NCI-H2227 (cell line): ENCODE measurements at regions not wholly inside any gene's neighbourhood (a gene's known extent, or its start where the extent isn't known, plus 50 kb on each side); places are given as distances from the start of the nearest gene placed in this dataset.

Experiments used
- DNase-seq: peaks from one replicate; lab custom pipeline; 2025; ENCODE audit not compliant: unreplicated experiment; lab: John Stamatoyannopoulos, UW

DNA sequence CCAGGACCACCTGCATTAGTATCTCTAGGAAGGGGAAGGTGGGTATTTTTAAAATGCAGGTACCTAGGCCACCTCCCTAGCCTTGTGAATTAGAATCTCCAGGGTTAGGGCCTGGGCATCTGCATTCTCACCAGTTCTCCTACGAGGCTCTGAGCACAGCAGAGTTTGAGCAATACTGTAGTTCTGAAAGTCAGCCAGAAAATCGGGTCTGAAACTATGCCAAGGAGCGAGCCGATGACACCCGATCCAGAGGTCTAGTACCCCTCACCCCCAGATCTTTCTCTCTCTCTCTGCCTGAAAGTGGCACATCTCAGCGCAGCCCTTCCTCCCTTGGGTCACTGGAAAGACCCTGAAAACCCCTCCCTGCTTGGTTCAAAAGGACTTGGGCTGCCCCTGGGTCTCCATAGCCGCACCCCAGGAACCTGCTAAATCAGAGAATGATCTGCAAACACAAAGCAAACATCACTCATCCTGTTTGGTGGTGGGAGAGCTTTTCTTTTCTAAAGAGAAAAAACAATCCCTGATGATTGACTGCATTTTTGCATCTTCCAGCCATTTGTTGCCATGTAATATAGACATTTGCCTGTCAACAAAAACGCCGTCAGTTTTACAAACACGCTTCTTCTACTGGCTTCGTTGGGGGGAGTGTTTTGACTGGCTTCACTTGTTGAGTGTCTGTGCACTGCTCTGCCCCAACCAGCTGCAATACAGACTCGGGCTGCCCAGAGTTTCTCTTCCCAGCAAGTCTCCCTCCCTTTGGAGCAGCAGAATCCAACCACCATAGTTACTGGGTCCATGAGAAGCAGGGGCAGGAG is 229.9 kb downstream of the MN1 start:
- no peak for DNase-seq

- DNase-seq, result no peak
Measured at GRCh38 chr22:27572278-27572666, 229.3 kb downstream of the MN1 start.

DNA sequence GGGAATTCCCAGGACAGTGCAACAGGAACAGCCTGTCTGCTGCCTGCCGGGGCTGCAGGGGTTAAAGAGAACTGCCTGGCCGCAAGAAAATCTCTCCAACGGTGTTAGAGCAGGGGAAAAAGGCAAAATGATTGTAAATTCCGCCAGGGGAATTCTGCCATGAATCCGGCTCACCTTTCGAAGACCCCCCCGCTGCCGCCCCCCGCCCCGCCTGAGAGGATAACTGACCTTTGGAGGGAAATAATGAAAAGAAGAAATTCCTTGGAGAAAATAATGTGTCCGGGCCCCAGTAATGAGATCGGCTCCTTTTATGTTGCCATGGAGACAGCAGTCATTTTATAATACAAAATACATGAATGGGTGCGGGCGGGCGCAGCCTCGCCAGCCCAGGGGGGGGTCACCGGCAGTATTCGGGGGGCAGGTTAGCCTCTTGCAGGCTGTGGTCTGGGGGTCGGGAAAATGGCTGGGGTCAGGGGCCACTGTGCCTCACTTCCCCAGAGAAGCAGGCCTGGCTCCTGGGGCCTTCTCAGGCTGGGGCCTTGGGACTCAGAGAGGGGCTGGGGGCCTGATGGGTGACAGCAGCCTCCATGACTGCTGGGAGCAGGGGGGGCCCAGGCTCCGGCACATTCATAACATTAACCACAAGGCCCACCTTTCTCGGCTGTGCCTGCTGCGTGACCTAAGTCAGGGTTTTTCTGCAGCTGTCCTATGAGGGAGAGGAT is 228.1 kb downstream of the MN1 start:
- DNase-seq, result peak; percentile 66

- DNase-seq, result no peak
Measured at GRCh38 chr22:27574002-27574366, 227.6 kb downstream of the MN1 start.

DNA sequence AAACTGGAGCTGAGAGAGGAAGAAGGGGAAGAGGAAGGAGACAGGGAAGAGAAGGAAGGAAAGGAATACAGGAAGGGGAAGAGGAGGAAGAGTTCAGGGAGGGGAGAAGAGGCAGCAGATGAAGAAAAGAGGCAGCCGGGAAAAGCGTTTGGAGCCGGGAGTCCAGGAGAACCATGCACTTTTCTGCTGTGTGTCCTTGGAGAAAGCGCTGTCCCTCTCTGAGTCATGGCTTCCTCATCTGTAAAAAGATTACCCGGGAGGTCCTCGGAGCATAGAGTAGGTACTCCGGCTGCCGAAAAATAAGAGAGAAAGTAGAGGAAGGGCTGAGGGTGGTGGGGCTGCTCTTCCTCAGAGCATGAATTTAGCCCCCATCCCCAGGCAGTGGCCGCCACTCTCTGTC is 226.9 kb downstream of the MN1 start:
- DNase-seq, result no peak

GRCh38 chr22:27575348-27575747 is 226.2 kb downstream of the MN1 start:
- no peak for DNase-seq

DNA sequence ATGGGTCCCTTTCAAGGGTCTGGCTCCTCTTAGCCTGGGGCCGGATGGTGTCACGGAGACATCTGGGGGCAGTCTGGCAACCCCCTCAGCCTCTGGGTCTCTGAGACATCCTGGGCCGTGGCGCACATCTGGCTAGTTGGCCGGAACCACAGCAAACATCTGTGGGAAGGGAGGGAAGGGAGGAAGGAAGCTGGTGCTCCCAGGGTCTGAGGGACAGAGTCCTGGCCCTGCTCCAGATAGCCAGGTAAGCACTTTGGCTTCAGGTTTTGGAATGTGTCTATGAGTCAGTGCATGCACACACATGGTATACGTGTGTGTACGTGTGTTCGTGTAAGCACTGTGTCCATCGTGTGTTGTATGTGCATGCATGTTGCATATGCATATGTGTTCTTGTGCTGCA is 225.1 kb downstream of the MN1 start:
- DNase-seq, result no peak

- peak; percentile 14 for DNase-seq
Measured at GRCh38 chr22:27576815-27577573, 224.6 kb downstream of the MN1 start.

GRCh38 chr22:27577574-27577969 is 224.0 kb downstream of the MN1 start:
- DNase-seq, result no peak

DNA sequence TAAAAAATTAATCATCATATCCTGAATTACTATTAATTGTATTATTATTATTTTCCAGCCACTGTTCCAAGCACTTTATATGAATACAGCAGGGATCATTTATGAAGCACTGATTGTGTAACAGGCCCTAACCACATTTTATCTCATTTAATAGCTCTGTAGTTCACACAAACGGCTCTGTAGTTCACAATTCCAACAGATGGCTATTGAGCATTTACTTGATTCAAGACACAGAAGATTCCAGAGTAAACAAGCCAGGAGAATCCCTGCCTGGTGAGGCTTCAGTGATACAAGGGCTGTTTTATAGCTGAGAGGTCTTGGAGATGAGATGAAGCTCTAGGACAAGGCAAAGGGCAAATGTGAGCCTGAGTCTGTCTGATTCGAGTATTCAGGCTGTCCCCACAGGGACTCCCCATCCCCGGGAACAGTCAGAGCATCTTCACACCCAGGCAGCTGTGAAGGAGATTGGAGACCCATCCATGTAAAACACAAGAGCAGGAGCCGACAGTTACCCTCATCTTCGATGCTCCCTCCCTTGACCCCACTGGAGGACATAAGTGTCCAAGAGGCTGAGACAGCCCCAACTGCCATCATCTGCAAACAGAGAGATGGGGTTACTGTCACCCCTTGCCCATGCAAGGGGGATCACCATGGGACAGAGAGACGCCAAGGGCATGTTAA is 222.5 kb downstream of the MN1 start:
- no peak for DNase-seq

GRCh38 chr22:27580311-27580897 is 221.2 kb downstream of the MN1 start:
- no peak for DNase-seq

DNA sequence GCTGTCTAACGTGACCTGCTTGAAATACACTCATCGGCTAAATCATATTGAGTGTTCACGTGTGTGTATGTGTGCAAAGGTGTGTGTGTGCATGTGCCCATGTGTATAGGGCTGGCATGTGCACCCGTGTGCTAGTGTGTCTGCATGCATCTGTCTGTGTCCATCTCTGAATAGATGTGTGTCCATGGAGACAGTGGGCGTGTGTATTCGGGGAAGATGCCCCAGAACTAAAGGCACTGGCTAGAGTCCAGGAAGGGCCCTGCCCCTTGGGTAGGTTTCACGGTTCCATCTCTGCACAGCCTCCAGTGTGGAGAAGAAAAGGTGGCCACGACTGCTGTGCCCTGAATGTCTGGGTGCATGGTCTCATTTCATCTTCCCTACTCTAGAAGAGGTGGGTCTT is 220.3 kb downstream of the MN1 start:
- no peak for DNase-seq

DNA sequence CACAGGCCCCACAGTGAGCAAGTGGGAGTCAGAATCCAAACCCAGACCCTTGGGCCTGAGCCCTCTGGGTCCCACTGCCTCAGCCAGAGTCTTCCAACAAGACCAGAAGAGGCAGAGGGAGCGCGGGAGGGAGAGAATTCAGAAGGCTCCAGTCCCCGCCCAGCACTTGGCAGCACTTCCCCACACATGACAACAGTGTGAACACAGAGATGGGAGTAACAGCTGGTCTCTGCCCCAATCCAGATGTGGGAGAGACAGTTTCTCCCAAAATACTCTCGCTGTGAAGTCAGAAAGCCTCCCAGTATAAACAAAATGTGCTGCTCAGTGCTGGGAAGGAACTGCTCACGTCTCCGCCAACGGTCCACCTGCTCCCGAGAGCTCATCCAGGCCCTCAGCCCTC is 219.9 kb downstream of the MN1 start:
- no peak for DNase-seq

DNA sequence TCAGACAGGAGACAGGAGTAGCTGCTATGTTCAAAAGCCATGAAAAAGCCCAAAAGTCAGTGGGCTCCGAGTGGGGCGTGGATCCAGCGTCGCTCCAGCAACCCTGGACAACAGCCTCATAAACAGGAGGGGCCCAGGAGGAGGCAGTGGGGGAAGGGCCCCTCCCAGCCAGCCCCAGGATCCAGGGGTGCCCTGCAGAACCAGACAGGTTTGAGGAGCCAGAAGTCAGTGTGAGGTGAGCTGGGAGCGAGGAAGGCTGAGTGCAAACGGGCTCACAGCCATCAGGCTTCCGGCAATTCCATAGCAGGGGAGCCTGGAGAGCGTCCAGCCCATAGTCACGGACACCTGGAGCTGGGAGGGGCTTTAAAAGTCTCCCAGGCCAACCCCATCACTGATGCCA is 217.7 kb downstream of the MN1 start:
- no peak for DNase-seq

DNA sequence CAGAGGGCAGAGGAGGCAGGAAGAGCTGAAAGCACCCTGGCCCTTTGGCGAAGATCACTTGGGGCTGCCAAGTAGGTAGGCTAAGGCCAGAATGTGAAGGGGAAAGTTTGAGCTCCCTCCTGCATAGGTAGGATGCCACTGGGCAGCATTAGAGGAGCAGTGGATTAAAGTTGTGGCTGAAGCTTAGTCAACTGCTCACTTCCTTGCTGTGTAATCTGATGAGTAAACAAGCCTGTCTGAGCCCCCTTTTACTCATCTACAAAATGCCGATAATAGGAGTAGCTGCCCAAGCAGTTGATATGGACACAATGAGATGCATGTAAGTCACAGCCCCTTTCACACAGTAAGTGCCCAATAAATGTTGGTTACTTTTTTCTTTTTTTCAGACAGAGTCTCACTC is 216.4 kb downstream of the MN1 start:
- DNase-seq, result no peak

- DNase-seq, result no peak
Measured at GRCh38 chr22:27588268-27588667, 213.3 kb downstream of the MN1 start.

DNA sequence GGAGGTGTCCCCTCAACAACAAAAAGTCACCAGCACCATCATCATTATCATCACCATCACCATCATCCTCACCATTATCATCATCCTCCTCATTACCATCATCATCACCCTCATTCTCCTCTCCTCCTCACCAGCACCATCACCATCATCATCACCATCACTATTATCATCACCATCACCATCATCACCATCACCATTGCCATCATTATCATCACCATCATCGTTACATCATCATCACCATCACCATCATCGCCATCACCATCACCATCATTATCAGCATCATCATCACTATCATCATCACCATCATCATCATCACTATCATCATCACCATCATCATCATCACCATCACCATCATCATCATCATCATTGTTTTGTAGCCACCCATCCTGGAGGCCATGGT is 212.6 kb downstream of the MN1 start:
- DNase-seq, result no peak

GRCh38 chr22:27591060-27591459 is 210.5 kb downstream of the MN1 start:
- no peak for DNase-seq

- no peak for DNase-seq
Measured at GRCh38 chr22:27593378-27593777, 208.2 kb downstream of the MN1 start.

- no peak for DNase-seq
Measured at GRCh38 chr22:27594020-27594419, 207.5 kb downstream of the MN1 start.
